ENCODE measurements at regions not wholly inside any gene's neighbourhood (a gene's known extent, or its start where the extent isn't known, plus 50 kb on each side); places are given as distances from the start of the nearest gene placed in this dataset.

DNA sequence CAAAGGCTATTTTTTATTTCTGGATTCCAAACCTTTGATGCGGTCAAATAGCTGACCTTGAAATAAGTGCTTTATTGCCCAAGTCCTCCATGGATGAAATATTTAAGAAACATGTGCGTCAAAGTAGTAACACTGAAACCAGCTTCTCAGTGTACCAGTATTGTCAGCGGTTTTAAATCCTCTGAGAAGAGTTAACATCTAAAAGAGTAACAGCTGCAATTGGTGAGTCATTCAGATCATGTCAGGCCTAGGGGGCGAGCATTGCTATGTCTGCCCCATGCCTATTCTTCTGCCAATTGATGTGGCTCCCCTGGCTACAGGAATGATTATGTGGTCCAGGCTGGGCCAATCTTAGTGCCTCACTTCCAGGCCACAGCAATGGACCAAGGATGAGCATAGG is 263.3 kb upstream of the SORL1-AS1 start:
- TF ChIP-seq, protein P1, sequence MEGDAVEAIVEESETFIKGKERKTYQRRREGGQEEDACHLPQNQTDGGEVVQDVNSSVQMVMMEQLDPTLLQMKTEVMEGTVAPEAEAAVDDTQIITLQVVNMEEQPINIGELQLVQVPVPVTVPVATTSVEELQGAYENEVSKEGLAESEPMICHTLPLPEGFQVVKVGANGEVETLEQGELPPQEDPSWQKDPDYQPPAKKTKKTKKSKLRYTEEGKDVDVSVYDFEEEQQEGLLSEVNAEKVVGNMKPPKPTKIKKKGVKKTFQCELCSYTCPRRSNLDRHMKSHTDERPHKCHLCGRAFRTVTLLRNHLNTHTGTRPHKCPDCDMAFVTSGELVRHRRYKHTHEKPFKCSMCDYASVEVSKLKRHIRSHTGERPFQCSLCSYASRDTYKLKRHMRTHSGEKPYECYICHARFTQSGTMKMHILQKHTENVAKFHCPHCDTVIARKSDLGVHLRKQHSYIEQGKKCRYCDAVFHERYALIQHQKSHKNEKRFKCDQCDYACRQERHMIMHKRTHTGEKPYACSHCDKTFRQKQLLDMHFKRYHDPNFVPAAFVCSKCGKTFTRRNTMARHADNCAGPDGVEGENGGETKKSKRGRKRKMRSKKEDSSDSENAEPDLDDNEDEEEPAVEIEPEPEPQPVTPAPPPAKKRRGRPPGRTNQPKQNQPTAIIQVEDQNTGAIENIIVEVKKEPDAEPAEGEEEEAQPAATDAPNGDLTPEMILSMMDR (IDR thresholded peaks at IDR 0.05): no peak
- TF ChIP-seq POLR2A (IDR thresholded peaks at IDR 0.05) (no peak), EP300 (IDR thresholded peaks at IDR 0.05) (no peak), POLR2AphosphoS5 (IDR thresholded peaks at IDR 0.05) (no peak)
